Keratinocyte (primary cell): ENCODE measurements at regions not wholly inside any gene's neighbourhood (a gene's known extent, or its start where the extent isn't known, plus 50 kb on each side); places are given as distances from the start of the nearest gene placed in this dataset.

ENCODE experiments used
- DNase-seq: peaks from one replicate; pipeline ENCODE4 v3.0.0-alpha.2; 2011; ENCODE audit warnings: low read depth, missing footprints, low spot score
- FAIRE-seq: peaks from 2 replicates; lab custom pipeline; 2011; peaks lifted over from hg19 to GRCh38; lab: Jason Lieb, UNC
- H2AFZ ChIP-seq: 2 replicates; pipeline ENCODE4 v1.6.0; 2012; ENCODE audit warnings: low read length, control low read depth, inconsistent platforms; ENCODE audit not compliant: control insufficient read depth
- H3K27ac ChIP-seq: 2 replicates; pipeline ENCODE4 v1.5.1; 2011; ENCODE audit warnings: low read length; ENCODE audit not compliant: control insufficient read depth, insufficient read depth
- H3K27me3 ChIP-seq: 3 replicates; pipeline ENCODE4 v1.6.0; 2011; ENCODE audit warnings: low read length; ENCODE audit not compliant: control insufficient read depth, insufficient read depth; ENCODE audit errors: extremely low read depth
- H3K36me3 ChIP-seq, 2 experiments: 2 replicates in 1 of 2; 3 replicates in 1 of 2; pipeline ENCODE4 v1.5.1; 2011; ENCODE audit warnings: low read length in 2 of 2, mild to moderate bottlenecking in 1 of 2; ENCODE audit not compliant: control insufficient read depth in 2 of 2, insufficient read depth in 2 of 2; ENCODE audit errors: extremely low read depth in 1 of 2
- H3K4me1 ChIP-seq: 3 replicates; pipeline ENCODE4 v1.5.1; 2011; ENCODE audit warnings: low read length; ENCODE audit not compliant: control insufficient read depth, insufficient read depth; ENCODE audit errors: extremely low read depth
- H3K4me2 ChIP-seq: 3 replicates; pipeline ENCODE4 v1.6.0; 2011; ENCODE audit warnings: low read depth, low read length; ENCODE audit not compliant: control insufficient read depth, insufficient read depth; ENCODE audit errors: extremely low read depth
- H3K4me3 ChIP-seq, 3 experiments: fragments of 200-600 bp in 1 of 3; sonication (generic) in 1 of 3; 2 replicates in 2 of 3; 3 replicates in 1 of 3; pipeline ENCODE4 v1.5.1; 2011 to 2016; ENCODE audit warnings: low read length in 3 of 3, mild to moderate bottlenecking in 3 of 3, control low read depth in 2 of 3, inconsistent platforms in 1 of 3, low read depth in 1 of 3, mixed read lengths in 1 of 3, mixed run types in 1 of 3, moderate library complexity in 1 of 3; ENCODE audit not compliant: control insufficient read depth in 2 of 3, insufficient read depth in 2 of 3; ENCODE audit errors: extremely low read depth in 1 of 3
- H3K79me2 ChIP-seq: 2 replicates; pipeline ENCODE4 v1.6.0; 2012; ENCODE audit warnings: low read length; ENCODE audit not compliant: control insufficient read depth, insufficient read depth
- H3K9ac ChIP-seq: 3 replicates; pipeline ENCODE4 v1.6.0; 2011; ENCODE audit warnings: low read length; ENCODE audit not compliant: control insufficient read depth, insufficient read depth; ENCODE audit errors: extremely low read depth
- H3K9me1 ChIP-seq: 3 replicates; pipeline ENCODE4 v1.6.0; 2011; ENCODE audit warnings: low read length; ENCODE audit not compliant: control insufficient read depth, insufficient read depth; ENCODE audit errors: extremely low read depth
- H3K9me3 ChIP-seq: 2 replicates; pipeline ENCODE4 v1.5.1; 2012; ENCODE audit warnings: low read depth, low read length; ENCODE audit not compliant: control insufficient read depth
- H4K20me1 ChIP-seq: 3 replicates; pipeline ENCODE4 v1.6.0; 2011; ENCODE audit warnings: low read length; ENCODE audit not compliant: control insufficient read depth, insufficient read depth; ENCODE audit errors: extremely low read depth
- EZH2 ChIP-seq: IDR thresholded peaks from one replicate; pipeline ENCODE4 v1.6.1; 2012; ENCODE audit warnings: inconsistent platforms, mild to moderate bottlenecking, low read length, moderate library complexity
- dilution Hi-C: fragments of 300-500 bp; cut with MboI; formaldehyde crosslinking; loops from one replicate; pipeline ENCODE4 v1.7.0; 2020; ENCODE audit warnings: low sequenced_read_pairs; ENCODE audit not compliant: extremely low pct_ligation_motif_present
- TF ChIP-seq, protein P1 (sequence below), 3 experiments: IDR thresholded peaks in 1 of 3; conservative IDR thresholded peaks in 1 of 3; optimal IDR thresholded peaks in 1 of 3; 2 replicates in 2 of 3; 3 replicates in 1 of 3; pipeline versions ENCODE3 to v1.5.1; 2011; ENCODE audit warnings: low read length in 3 of 3, mild to moderate bottlenecking in 3 of 3, moderate library complexity in 2 of 3, control low read depth in 1 of 3, inconsistent platforms in 1 of 3; ENCODE audit not compliant: insufficient read depth in 2 of 3; ENCODE audit errors: extremely low read depth in 1 of 3

DNA sequence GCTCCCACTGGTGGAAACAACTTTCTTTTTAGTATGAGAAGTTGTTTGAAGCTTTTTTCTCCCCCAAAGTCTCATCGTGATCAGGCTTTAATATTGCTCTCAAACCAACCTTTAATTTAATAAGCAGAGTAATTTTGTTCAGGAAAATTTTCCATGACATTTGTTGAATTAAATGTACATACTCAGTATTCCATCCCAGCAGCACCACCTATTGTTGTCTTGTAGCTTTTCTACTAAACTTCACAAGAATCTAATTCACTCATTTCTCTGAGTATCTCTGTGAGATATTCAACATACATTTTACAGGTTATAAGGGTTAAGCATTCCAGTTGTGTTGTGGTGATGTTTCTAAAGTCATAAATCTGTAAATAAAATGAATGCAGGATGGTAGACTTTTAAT, 218.3 kb upstream of the HAND2 start:
- Histone ChIP-seq H3K9me1 (no peaks in the 10 kb centered on the region), H3K36me3 (no peaks in the 10 kb centered on the region), H3K27ac (no peak overlapping the region), H3K4me3 (no peak overlapping the region), H3K27me3 (no peaks in the 10 kb centered on the region), H3K9me3 (no peaks in the 10 kb centered on the region), H3K4me1 (no peaks in the 10 kb centered on the region), H2AFZ (no peak overlapping the region), H3K79me2 (no peaks in the 10 kb centered on the region), H3K9ac (no peak overlapping the region), H3K4me2 (no peak overlapping the region), H4K20me1 (no peaks in the 10 kb centered on the region)
- TF ChIP-seq, protein P1, sequence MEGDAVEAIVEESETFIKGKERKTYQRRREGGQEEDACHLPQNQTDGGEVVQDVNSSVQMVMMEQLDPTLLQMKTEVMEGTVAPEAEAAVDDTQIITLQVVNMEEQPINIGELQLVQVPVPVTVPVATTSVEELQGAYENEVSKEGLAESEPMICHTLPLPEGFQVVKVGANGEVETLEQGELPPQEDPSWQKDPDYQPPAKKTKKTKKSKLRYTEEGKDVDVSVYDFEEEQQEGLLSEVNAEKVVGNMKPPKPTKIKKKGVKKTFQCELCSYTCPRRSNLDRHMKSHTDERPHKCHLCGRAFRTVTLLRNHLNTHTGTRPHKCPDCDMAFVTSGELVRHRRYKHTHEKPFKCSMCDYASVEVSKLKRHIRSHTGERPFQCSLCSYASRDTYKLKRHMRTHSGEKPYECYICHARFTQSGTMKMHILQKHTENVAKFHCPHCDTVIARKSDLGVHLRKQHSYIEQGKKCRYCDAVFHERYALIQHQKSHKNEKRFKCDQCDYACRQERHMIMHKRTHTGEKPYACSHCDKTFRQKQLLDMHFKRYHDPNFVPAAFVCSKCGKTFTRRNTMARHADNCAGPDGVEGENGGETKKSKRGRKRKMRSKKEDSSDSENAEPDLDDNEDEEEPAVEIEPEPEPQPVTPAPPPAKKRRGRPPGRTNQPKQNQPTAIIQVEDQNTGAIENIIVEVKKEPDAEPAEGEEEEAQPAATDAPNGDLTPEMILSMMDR (optimal IDR thresholded peaks at IDR 0.05 in 1 of 3, IDR thresholded peaks at IDR 0.05 in 1 of 3, conservative IDR thresholded peaks at IDR 0.05 in 1 of 3; ENCODE audit: extremely low read depth in 1 of 3, insufficient read depth in 2 of 3, low read length in 3 of 3) = no peak
- TF ChIP-seq EZH2 = no peak
- FAIRE-seq (no peak), DNase-seq (no peak)
- dilution Hi-C loops = no loop called here

DNA sequence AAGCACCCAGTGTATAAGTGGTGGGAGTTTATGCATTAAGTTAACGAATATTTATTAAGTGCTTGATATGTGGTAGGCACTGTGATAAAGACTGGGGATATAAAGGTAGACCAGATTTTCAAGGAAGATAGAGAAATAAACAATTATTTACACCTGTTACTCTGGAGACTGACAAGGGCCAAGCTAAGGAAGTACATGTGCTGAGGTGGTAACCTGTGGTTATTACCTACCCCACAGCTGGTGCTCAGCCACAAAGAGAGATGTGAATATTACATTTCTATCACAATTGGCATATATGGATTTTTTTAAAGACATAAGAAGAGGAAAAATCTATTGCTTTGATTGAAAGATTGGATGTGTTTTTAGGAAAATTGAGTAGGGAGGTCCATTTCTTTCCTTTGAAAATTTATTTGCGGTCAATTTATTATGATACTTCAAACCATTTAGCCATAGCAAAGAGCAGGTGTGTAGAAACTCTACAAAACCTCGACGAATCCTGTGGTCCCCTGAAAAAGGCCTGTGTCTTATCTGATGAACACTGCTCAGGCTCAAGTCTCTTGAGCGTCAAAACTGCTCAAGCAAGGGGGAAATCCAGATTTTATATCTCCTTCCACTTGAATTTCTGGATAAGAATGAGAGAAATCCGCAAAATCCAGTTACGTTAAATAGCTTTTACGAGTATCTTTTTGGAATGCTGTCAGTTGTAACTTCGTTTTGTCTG, 217.7 kb upstream of the HAND2 start:
- Histone ChIP-seq H4K20me1 (no peaks in the 10 kb centered on the region), H2AFZ (no peak overlapping the region), H3K27ac (no peak overlapping the region), H3K9ac (no peak overlapping the region), H3K79me2 (no peaks in the 10 kb centered on the region), H3K36me3 (no peaks in the 10 kb centered on the region), H3K27me3 (no peaks in the 10 kb centered on the region), H3K4me3 (no peak overlapping the region), H3K9me3 (no peaks in the 10 kb centered on the region), H3K4me2 (no peak overlapping the region), H3K9me1 (no peaks in the 10 kb centered on the region), H3K4me1 (no peaks in the 10 kb centered on the region)
- dilution Hi-C loops = no loop called here
- FAIRE-seq (no peak), DNase-seq (no peak)
- TF ChIP-seq EZH2 = no peak
- TF ChIP-seq, protein P1 (optimal IDR thresholded peaks at IDR 0.05 in 1 of 3, IDR thresholded peaks at IDR 0.05 in 1 of 3, conservative IDR thresholded peaks at IDR 0.05 in 1 of 3; ENCODE audit: extremely low read depth in 1 of 3, insufficient read depth in 2 of 3, low read length in 3 of 3) = no peak
